ENCODE measurements at regions not wholly inside any gene's neighbourhood (a gene's known extent, or its start where the extent isn't known, plus 50 kb on each side); places are given as distances from the start of the nearest gene placed in this dataset.

DNA sequence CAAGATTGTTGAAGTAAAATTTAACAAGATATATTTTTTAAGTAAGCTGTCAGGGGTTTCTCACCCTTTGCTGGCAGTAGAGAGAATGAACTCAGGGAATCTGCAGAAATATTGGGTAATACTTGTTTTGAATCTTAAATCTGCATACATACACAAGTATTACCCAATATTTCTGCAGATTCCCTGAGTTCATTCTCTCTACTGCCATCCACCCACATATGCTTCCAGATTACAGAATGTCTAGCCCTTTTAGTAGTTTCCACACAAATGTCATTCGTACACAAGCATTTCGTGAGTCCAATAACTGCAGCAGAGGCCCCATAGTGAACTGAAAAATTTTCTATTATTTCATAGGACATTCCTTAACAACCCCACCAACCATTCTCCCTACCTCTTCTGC, 69.6 kb upstream of the TNFRSF21 start:
- ChIA-PET POLR2A (no interaction called here), CTCF (no interaction called here)
- H3K4me1 ChIP-seq (ENCODE audit: control insufficient read depth in 1 of 2, insufficient read depth in 2 of 2, low read depth in 1 of 2, low read length in 1 of 2), result no peaks in the 10 kb centered on the region
- H2AFZ ChIP-seq (ENCODE audit: low read depth), result no peak overlapping the region
- no peaks in the 10 kb centered on the region for H3K36me3 ChIP-seq (replicated peaks in 1 of 2; ENCODE audit: control insufficient read depth in 1 of 2, insufficient read depth in 2 of 2, low read length in 1 of 2)
- no peak overlapping the region for H3K4me3 ChIP-seq (ENCODE audit: low read depth in 2 of 2, low read length in 1 of 2)
- no peak for TF ChIP-seq GATA2 (CRISPR knock-in tag; IDR thresholded peaks at IDR 0.05)
- no peak for TF ChIP-seq SIN3A (IDR thresholded peaks at IDR 0.05; ENCODE audit: borderline replicate concordance, low read depth, low read length)
- no peak for TF ChIP-seq RCOR1 (IDR thresholded peaks at IDR 0.05; ENCODE audit: low read length)
- TF ChIP-seq TCF12 (IDR thresholded peaks at IDR 0.05), result no peak
- TF ChIP-seq ELF1 (IDR thresholded peaks at IDR 0.05), result no peak
- no peak for TF ChIP-seq REST (IDR thresholded peaks at IDR 0.05; ENCODE audit: low read depth, low read length)
- TF ChIP-seq, protein P1, sequence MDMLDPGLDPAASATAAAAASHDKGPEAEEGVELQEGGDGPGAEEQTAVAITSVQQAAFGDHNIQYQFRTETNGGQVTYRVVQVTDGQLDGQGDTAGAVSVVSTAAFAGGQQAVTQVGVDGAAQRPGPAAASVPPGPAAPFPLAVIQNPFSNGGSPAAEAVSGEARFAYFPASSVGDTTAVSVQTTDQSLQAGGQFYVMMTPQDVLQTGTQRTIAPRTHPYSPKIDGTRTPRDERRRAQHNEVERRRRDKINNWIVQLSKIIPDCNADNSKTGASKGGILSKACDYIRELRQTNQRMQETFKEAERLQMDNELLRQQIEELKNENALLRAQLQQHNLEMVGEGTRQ (IDR thresholded peaks at IDR 0.05; ENCODE audit: borderline replicate concordance, low read depth, low read length), result no peak
- TF ChIP-seq, protein P2, sequence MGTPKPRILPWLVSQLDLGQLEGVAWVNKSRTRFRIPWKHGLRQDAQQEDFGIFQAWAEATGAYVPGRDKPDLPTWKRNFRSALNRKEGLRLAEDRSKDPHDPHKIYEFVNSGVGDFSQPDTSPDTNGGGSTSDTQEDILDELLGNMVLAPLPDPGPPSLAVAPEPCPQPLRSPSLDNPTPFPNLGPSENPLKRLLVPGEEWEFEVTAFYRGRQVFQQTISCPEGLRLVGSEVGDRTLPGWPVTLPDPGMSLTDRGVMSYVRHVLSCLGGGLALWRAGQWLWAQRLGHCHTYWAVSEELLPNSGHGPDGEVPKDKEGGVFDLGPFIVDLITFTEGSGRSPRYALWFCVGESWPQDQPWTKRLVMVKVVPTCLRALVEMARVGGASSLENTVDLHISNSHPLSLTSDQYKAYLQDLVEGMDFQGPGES (IDR thresholded peaks at IDR 0.05; ENCODE audit: low read depth, low read length), result no peak
- no peak for TF ChIP-seq YY1 (IDR thresholded peaks at IDR 0.05; ENCODE audit: low read depth)
- TF ChIP-seq CHD2 (IDR thresholded peaks at IDR 0.05; ENCODE audit: low read length, partially characterized antibody), result no peak
- no peak for TF ChIP-seq TEAD4 (IDR thresholded peaks at IDR 0.05; ENCODE audit: borderline replicate concordance, insufficient read depth)
- no peak for TF ChIP-seq MXI1 (IDR thresholded peaks at IDR 0.05; ENCODE audit: low read depth, low read length)
- no peak for TF ChIP-seq MEF2A (IDR thresholded peaks at IDR 0.05; ENCODE audit: borderline replicate concordance, low read depth)
- TF ChIP-seq RXRA (IDR thresholded peaks at IDR 0.05; ENCODE audit: borderline replicate concordance, low read depth), result no peak
- TF ChIP-seq, protein P3, sequence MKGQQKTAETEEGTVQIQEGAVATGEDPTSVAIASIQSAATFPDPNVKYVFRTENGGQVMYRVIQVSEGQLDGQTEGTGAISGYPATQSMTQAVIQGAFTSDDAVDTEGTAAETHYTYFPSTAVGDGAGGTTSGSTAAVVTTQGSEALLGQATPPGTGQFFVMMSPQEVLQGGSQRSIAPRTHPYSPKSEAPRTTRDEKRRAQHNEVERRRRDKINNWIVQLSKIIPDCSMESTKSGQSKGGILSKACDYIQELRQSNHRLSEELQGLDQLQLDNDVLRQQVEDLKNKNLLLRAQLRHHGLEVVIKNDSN (IDR thresholded peaks at IDR 0.05; ENCODE audit: borderline replicate concordance, low read depth), result no peak
- no peak for TF ChIP-seq CTCF (IDR thresholded peaks at IDR 0.05)
- TF ChIP-seq FOXJ3 (CRISPR knock-in tag; IDR thresholded peaks at IDR 0.05), result no peak
- TF ChIP-seq TAF1 (IDR thresholded peaks at IDR 0.05; ENCODE audit: borderline replicate concordance, low read depth, low read length), result no peak
- TF ChIP-seq JUND (IDR thresholded peaks at IDR 0.05), result no peak
- DNase-seq, result no peak
- H4K20me1 ChIP-seq (ENCODE audit: insufficient read depth), result no peaks in the 10 kb centered on the region
- H3K27me3 ChIP-seq (ENCODE audit: insufficient read depth), result peaks cover 18% of the 10 kb centered on the region; the same call in 1 of the 2 replicates
- no peak overlapping the region for H3K4me2 ChIP-seq
- H3K9ac ChIP-seq, result no peak overlapping the region
- no peaks in the 10 kb centered on the region for H3K79me2 ChIP-seq (ENCODE audit: insufficient read depth)
- no peaks in the 10 kb centered on the region for H3K9me2 ChIP-seq
- no peak overlapping the region for H3K27ac ChIP-seq (ENCODE audit: low read depth in 2 of 2, low read length in 1 of 2)
- H3F3A ChIP-seq (replicated peaks; ENCODE audit: insufficient read depth), result no peaks in the 10 kb centered on the region
- no peaks in the 10 kb centered on the region for H3K9me3 ChIP-seq
- WGBS (ENCODE audit: low lambda C conversion rate), result 10% methylated on average over 2 of the region's 2 CpGs
